HG03280 (cell line): ENCODE measurements at regions not wholly inside any gene's neighbourhood (a gene's known extent, or its start where the extent isn't known, plus 50 kb on each side); places are given as distances from the start of the nearest gene placed in this dataset.

Experiments
- ATAC-seq: cut with Tn5 transposase; IDR thresholded peaks from one replicate; pipeline ENCODE4 v1.9.1; 2021; ENCODE audit warnings: mild to moderate bottlenecking, moderate library complexity; ENCODE audit not compliant: unreplicated experiment

GRCh38 chr4:132991111-132991510 is 158.0 kb upstream of the PCDH10 start:
- ATAC-seq, result no peak

- no peak for ATAC-seq
Observed at GRCh38 chr4:132992686-132993085, 156.4 kb upstream of the PCDH10 start.

DNA sequence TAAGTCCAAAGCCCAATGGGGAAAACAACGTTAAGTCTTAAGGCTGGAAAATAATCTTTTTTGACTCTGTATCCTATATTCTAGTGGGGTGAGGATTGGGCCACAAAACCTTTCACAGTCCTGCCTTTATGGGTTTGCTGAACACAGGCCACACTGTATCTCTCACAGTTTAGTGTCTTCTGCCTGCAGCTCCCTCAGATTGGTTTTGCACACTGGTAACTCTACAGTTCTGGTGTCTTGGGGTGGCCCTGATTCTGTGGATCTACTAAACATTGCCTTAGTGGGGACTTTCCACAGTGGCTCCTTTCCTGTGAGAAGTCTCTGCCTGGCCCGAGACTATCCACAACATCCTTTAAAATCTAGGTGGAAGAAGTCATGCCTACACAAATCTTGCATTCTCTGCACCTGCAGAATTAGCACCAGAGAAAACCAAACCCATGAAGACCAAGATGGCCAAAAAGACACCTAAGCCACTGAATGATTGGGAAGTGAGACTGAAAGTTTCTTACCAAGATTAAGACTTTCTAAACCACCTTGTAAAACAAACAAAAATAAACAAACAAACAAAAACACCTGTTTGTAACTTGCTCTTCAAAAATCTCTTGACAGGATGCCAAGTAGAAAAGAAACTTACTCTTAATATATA is 150.4 kb upstream of the PCDH10 start:
- no peak for ATAC-seq

GRCh38 chr4:133000012-133000411 is 149.1 kb upstream of the PCDH10 start:
- no peak for ATAC-seq

DNA sequence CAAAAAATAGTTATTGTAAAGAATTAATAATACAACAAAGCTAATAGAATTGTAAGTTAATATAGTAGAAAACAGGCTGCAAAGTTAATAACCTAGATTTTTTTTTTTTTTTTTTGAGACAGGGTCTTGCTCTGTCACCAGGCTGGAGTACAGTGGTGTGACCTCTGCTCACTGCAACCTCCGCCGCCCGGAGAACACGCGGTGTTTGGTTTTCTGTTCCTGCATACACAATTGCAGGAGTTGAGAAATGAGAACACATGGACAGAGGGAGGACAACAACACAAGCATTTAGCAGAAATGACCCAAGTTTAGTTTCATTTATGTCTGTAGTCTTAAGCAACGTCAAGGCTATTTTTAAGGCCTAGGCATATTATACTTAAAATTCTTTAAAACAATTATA is 145.9 kb upstream of the PCDH10 start:
- no peak for ATAC-seq

DNA sequence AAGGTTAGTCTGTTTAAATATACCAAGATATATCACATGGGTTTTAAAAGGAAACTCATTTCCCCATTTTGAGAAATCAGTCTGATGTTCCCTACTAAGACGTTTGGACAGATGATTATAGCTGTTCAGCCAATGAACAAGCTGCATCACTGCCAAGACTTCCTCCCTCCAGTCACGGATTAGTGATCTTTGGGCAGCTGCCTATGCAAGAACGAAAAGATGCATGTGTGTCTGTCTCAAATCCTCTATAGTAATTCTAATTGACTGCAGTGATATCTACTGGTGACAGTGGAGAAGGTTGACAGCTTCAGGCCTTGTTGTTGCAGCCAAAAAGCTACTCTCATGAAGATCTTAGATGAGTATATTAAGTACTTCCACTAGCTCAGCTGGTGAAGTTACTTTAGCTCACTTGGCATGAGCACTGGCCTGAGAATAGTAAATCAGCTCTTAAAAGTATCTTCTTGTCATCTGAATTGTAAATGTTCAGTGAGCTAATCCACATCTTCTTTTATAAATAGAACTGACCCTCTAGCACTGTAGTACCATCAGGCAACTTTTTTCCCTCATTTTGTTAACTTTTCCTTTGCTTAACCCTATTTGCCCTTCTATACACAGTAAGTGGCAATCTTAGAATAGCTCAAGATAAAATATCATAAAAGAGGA is 134.5 kb upstream of the PCDH10 start:
- ATAC-seq, result no peak

- ATAC-seq, result no peak
Observed at GRCh38 chr4:133045288-133045687, 103.8 kb upstream of the PCDH10 start.

DNA sequence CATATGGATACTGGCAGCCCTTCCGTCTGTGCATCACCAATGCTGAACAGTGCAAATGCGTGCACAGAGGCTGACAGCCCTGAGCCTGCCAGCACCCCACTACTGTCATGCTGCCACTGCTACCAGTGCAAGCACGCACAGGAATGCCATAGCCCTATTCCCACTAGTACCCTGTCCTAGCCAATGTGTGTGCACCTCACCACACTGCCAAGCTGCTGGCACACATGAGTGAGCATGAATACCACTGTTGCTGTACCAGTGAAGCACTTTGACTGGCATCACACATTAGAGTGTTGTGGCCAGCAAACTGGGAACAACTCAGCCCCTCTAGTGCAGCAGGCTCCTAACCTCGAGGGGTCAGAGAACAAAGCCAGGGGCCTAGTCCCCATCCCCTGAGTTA is 102.9 kb upstream of the PCDH10 start:
- no peak for ATAC-seq

- no peak for ATAC-seq
Observed at GRCh38 chr4:133058701-133059100, 90.4 kb upstream of the PCDH10 start.

GRCh38 chr4:133059117-133059516 is 90.0 kb upstream of the PCDH10 start:
- no peak for ATAC-seq

- no peak for ATAC-seq
Observed at GRCh38 chr4:133062851-133063250, 86.2 kb upstream of the PCDH10 start.

GRCh38 chr4:133068083-133068482 is 81.0 kb upstream of the PCDH10 start:
- no peak for ATAC-seq

GRCh38 chr4:133081246-133081645 is 67.8 kb upstream of the PCDH10 start:
- no peak for ATAC-seq

- ATAC-seq, result no peak
Observed at GRCh38 chr4:133084421-133084820, 64.7 kb upstream of the PCDH10 start.

- no peak for ATAC-seq
Observed at GRCh38 chr4:133095591-133095990, 53.5 kb upstream of the PCDH10 start.

DNA sequence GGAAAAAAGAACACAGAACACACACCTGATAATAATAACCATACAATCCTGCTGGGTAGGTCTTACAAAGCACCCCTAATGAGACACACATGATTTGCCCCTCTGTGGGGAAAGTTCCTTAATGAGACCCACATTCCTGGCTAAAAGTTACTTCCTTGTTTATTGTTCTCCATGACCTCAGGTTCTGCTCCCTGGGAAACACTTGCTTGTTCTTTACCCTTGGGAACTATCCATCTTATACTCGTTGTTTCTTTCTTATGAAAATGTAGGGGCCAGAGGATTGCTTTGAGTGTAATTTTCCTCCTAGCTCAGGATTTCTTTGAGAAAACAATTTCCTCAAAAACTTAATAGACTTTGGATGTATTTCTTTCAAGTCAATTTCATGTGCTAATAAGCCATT is 52.1 kb upstream of the PCDH10 start:
- ATAC-seq, result no peak
